GM23248 (cell line): ENCODE measurements at regions not wholly inside any gene's neighbourhood (a gene's known extent, or its start where the extent isn't known, plus 50 kb on each side); places are given as distances from the start of the nearest gene placed in this dataset.

Source experiments
- EZH2 ChIP-seq: fragments of 200-600 bp; sonication (generic); IDR thresholded peaks from 2 replicates; pipeline ENCODE4 v1.6.1; 2018; ENCODE audit warnings: antibody characterized with exemption, mild to moderate bottlenecking; ENCODE audit not compliant: insufficient read depth, poor library complexity, severe bottlenecking
- EZH2phosphoT487 ChIP-seq: fragments of 200-600 bp; sonication (generic); IDR thresholded peaks from 2 replicates; pipeline ENCODE4 v1.6.1; 2018; ENCODE audit warnings: antibody characterized with exemption, moderate library complexity, mild to moderate bottlenecking, low read depth; ENCODE audit not compliant: insufficient read depth

DNA sequence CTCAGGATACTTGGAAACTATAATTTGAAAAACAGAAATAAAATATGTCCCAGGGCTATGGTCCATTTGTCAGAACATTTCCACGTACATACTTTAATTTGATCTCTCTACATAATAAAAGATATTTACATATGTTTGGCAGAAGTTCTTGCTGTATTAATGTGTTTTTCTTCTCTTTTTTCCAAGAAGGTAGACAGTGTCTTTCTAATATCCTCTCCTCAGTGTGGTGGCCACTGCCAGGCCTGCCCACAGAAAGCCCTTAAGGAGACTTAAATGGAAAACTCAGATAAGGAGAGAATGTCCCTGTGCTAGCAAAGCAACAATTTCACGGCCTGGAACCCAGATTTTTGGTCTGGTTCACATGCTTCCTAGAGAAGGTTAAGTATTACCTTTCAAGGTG, 76.5 kb upstream of the ARHGEF26 start:
- TF ChIP-seq EZH2phosphoT487 (no peak), EZH2 (no peak)
